H1 (cell line): ENCODE measurements at regions not wholly inside any gene's neighbourhood (a gene's known extent, or its start where the extent isn't known, plus 50 kb on each side); places are given as distances from the start of the nearest gene placed in this dataset.

Experiments used
- CTCF ChIA-PET: fragments of 300-600 bp; sonication (Branson Sonifier 250); formaldehyde crosslinking; loops from one replicate; lab custom pipeline; 2021; ENCODE audit not compliant: partially characterized antibody; lab: Charles Lee
- POLR2A ChIA-PET: fragments of 300-600 bp; sonication (Branson Sonifier 250); formaldehyde crosslinking; loops from one replicate; lab custom pipeline; 2021; ENCODE audit warnings: inconsistent platforms; ENCODE audit not compliant: partially characterized antibody; lab: Charles Lee
- DNase-seq, 2 experiments: peaks; one replicate each; pipeline versions ENCODE4 v3.0.0 to v3.0.0-alpha.2; 2010 to 2022; ENCODE audit warnings: low spot score in 2 of 2, low read depth in 1 of 2, mixed read lengths in 1 of 2
- FAIRE-seq: peaks from 2 replicates; lab custom pipeline; 2011; peaks lifted over from hg19 to GRCh38; lab: Jason Lieb, UNC
- H2AFZ ChIP-seq: 2 replicates; pipeline ENCODE4 v1.8.1; 2012; ENCODE audit warnings: low read length, inconsistent platforms
- H2AK5ac ChIP-seq: 2 replicates; pipeline ENCODE4 v1.6.1; 2013; ENCODE audit warnings: low read depth, low read length
- H2BK120ac ChIP-seq: replicated peaks from 2 replicates; pipeline ENCODE3; 2013; ENCODE audit warnings: low read depth, low read length, inconsistent platforms
- H2BK12ac ChIP-seq: 2 replicates; pipeline ENCODE4 v1.6.1; 2013; ENCODE audit warnings: low read depth, low read length
- H2BK15ac ChIP-seq: 2 replicates; pipeline ENCODE4 v1.6.1; 2013; ENCODE audit warnings: low read length
- H2BK20ac ChIP-seq: 2 replicates; pipeline ENCODE4 v1.6.1; 2013; ENCODE audit warnings: low read length
- H2BK5ac ChIP-seq: 2 replicates; pipeline ENCODE4 v1.6.1; 2013; ENCODE audit warnings: low read depth, low read length
- H3K14ac ChIP-seq: 2 replicates; pipeline ENCODE4 v1.6.1; 2013; ENCODE audit warnings: inconsistent platforms; ENCODE audit not compliant: insufficient read length
- H3K18ac ChIP-seq: 2 replicates; pipeline ENCODE4 v1.6.1; 2013; ENCODE audit warnings: low read length; ENCODE audit errors: extremely low read depth
- H3K23ac ChIP-seq: 2 replicates; pipeline ENCODE4 v1.6.1; 2013; ENCODE audit warnings: inconsistent platforms; ENCODE audit not compliant: insufficient read length
- H3K23me2 ChIP-seq: 2 replicates; pipeline ENCODE4 v1.6.1; 2013; ENCODE audit warnings: low read depth, low read length
- H3K27ac ChIP-seq: 2 replicates; pipeline ENCODE4 v1.6.1; 2011; ENCODE audit warnings: low read depth, low read length, inconsistent platforms
- H3K27me3 ChIP-seq, 4 experiments: replicated peaks in 1 of 4; 1 replicate in 1 of 4; 2 replicates in 3 of 4; pipeline versions ENCODE4 v1.6.1 to v1.8.1; 2011 to 2013; ENCODE audit warnings: low read length in 3 of 4, mild to moderate bottlenecking in 3 of 4, inconsistent platforms in 2 of 4, mixed read lengths in 2 of 4, moderate library complexity in 1 of 4; ENCODE audit not compliant: control insufficient read depth in 3 of 4, insufficient read depth in 3 of 4; ENCODE audit errors: extremely low read depth in 1 of 4
- H3K36me3 ChIP-seq, 4 experiments: 2 replicates each; pipeline versions ENCODE4 v1.6.1 to v1.8.1; 2011 to 2013; ENCODE audit warnings: mild to moderate bottlenecking in 4 of 4, low read length in 3 of 4, moderate library complexity in 2 of 4, control low read depth in 1 of 4, inconsistent platforms in 1 of 4; ENCODE audit not compliant: insufficient read depth in 4 of 4, control insufficient read depth in 2 of 4
- H3K4ac ChIP-seq: replicated peaks from 2 replicates; pipeline ENCODE3; 2013; ENCODE audit warnings: low read length, low read depth, mixed read lengths, inconsistent platforms; ENCODE audit not compliant: insufficient read length
- H3K4me1 ChIP-seq, 4 experiments: replicated peaks in 1 of 4; 1 replicate in 1 of 4; 2 replicates in 3 of 4; pipeline versions ENCODE4 v1.6.1 to v1.8.1; 2011 to 2013; ENCODE audit warnings: low read length in 3 of 4, inconsistent platforms in 2 of 4, mixed read lengths in 1 of 4; ENCODE audit not compliant: insufficient read depth in 4 of 4, control insufficient read depth in 3 of 4
- H3K4me2 ChIP-seq, 2 experiments: 2 replicates each; pipeline versions ENCODE4 v1.6.1 to v1.8.1; 2011 to 2013; ENCODE audit warnings: low read depth in 2 of 2, low read length in 2 of 2, control low read depth in 1 of 2, inconsistent platforms in 1 of 2, mild to moderate bottlenecking in 1 of 2; ENCODE audit not compliant: insufficient read depth in 1 of 2
- H3K4me3 ChIP-seq, 4 experiments: fragments of 200-600, 300-600 bp in 1 of 4; sonication (generic), shearing (Covaris generic), sonication (Bioruptor Twin) in 1 of 4; 2 replicates each; pipeline versions ENCODE4 v1.5.1 to v1.8.1; 2011 to 2016; ENCODE audit warnings: low read length in 4 of 4, low read depth in 3 of 4, control low read depth in 2 of 4, inconsistent platforms in 2 of 4, mild to moderate bottlenecking in 2 of 4, mixed read lengths in 1 of 4, moderate library complexity in 1 of 4; ENCODE audit not compliant: insufficient read depth in 2 of 4; ENCODE audit errors: extremely low read depth in 1 of 4
- H3K56ac ChIP-seq: replicated peaks from 2 replicates; pipeline ENCODE3; 2013; ENCODE audit warnings: low read depth, mild to moderate bottlenecking, mixed read lengths, low read length, inconsistent platforms; ENCODE audit not compliant: insufficient read length
- H3K79me1 ChIP-seq: 2 replicates; pipeline ENCODE4 v1.6.1; 2013; ENCODE audit warnings: low read depth, low read length, control low read depth
- H3K79me2 ChIP-seq, 2 experiments: 2 replicates each; pipeline versions ENCODE4 v1.6.1 to v1.8.1; 2012 to 2013; ENCODE audit warnings: low read length in 2 of 2, mild to moderate bottlenecking in 2 of 2, inconsistent platforms in 1 of 2; ENCODE audit not compliant: insufficient read depth in 2 of 2, control insufficient read depth in 1 of 2
- H3K9ac ChIP-seq, 4 experiments: replicated peaks in 1 of 4; 1 replicate in 1 of 4; 2 replicates in 3 of 4; pipeline versions ENCODE4 v1.6.1 to v1.8.1; 2011 to 2013; ENCODE audit warnings: low read depth in 3 of 4, low read length in 3 of 4, control low read depth in 2 of 4, mild to moderate bottlenecking in 2 of 4, moderate library complexity in 2 of 4, inconsistent platforms in 1 of 4; ENCODE audit errors: extremely low read depth in 1 of 4
- H3K9me3 ChIP-seq, 2 experiments: 2 replicates each; pipeline versions ENCODE4 v1.6.1 to v1.8.1; 2012 to 2013; ENCODE audit warnings: mild to moderate bottlenecking in 2 of 2, moderate library complexity in 2 of 2, control low read depth in 1 of 2, inconsistent platforms in 1 of 2, low read depth in 1 of 2, low read length in 1 of 2, mixed read lengths in 1 of 2; ENCODE audit not compliant: insufficient read depth in 2 of 2
- H4K20me1 ChIP-seq, 2 experiments: replicated peaks in 1 of 2; 2 replicates each; pipeline versions ENCODE3 to v1.8.1; 2011 to 2013; ENCODE audit warnings: inconsistent platforms in 2 of 2, low read length in 2 of 2, mild to moderate bottlenecking in 1 of 2; ENCODE audit not compliant: insufficient read depth in 2 of 2, control insufficient read depth in 1 of 2
- H4K5ac ChIP-seq: 2 replicates; pipeline ENCODE4 v1.6.1; 2013; ENCODE audit warnings: low read length, low read depth, mixed read lengths, inconsistent platforms; ENCODE audit not compliant: insufficient read length
- H4K8ac ChIP-seq: 2 replicates; pipeline ENCODE4 v1.8.0; 2013; ENCODE audit warnings: mild to moderate bottlenecking, moderate library complexity, low read length, inconsistent platforms; ENCODE audit not compliant: insufficient read depth; ENCODE audit errors: extremely low read depth
- H4K91ac ChIP-seq: replicated peaks from 2 replicates; pipeline ENCODE3; 2013; ENCODE audit warnings: low read length, mixed read lengths, inconsistent platforms; ENCODE audit not compliant: insufficient read length
- ASH2L ChIP-seq: fragments of 200-600, 300-600 bp; sonication (generic); IDR thresholded peaks from one replicate; pipeline ENCODE4 v1.7.1; 2017; ENCODE audit warnings: low read length
- BRCA1 ChIP-seq: IDR thresholded peaks from 2 replicates; pipeline ENCODE4 v1.6.1; 2012; ENCODE audit warnings: low read depth, low read length, improper control_type of control experiment
- CBX8 ChIP-seq: fragments of 300-800, 300-1000 bp; sonication (generic); IDR thresholded peaks from 2 replicates; pipeline ENCODE4 v1.7.1; 2016; ENCODE audit warnings: low read depth, low read length, borderline replicate concordance
- KDM4A ChIP-seq: IDR thresholded peaks from one replicate; pipeline ENCODE4 v1.7.1; 2012; ENCODE audit warnings: low read depth, mild to moderate bottlenecking, moderate library complexity, low read length, inconsistent platforms; ENCODE audit not compliant: severe bottlenecking
- MAFK ChIP-seq: IDR thresholded peaks from 2 replicates; pipeline ENCODE4 v1.6.1; 2012; ENCODE audit warnings: low read depth, mild to moderate bottlenecking, improper control_type of control experiment, low read length
- POU5F1 ChIP-seq: IDR thresholded peaks from 2 replicates; pipeline ENCODE4 v1.6.1; 2011; ENCODE audit warnings: low read depth, mild to moderate bottlenecking, low read length, moderate library complexity
- SIX5 ChIP-seq: IDR thresholded peaks from 2 replicates; pipeline ENCODE4 v1.6.1; 2011; ENCODE audit warnings: mild to moderate bottlenecking, low read depth, low read length
- SP1 ChIP-seq: IDR thresholded peaks from 2 replicates; pipeline ENCODE4 v1.6.1; 2011; ENCODE audit warnings: low read depth, low read length
- TAF1 ChIP-seq: IDR thresholded peaks from 2 replicates; pipeline ENCODE4 v1.6.1; 2011; ENCODE audit warnings: mild to moderate bottlenecking, low read depth, low read length
- TCF12 ChIP-seq: IDR thresholded peaks from 2 replicates; pipeline ENCODE4 v1.6.1; 2011; ENCODE audit warnings: low read depth, mild to moderate bottlenecking, low read length
- WGBS, 2 experiments: shearing (Covaris generic) in 1 of 2; methylation state at CpG; one replicate each; pipeline versions ENCODE4 v1.1.6 to v1.1.7; 2013 to 2015; ENCODE audit warnings: low lambda C conversion rate in 2 of 2, mixed read lengths in 2 of 2, inconsistent platforms in 1 of 2, low coverage in 1 of 2, missing lambda C conversion rate in 1 of 2; ENCODE audit not compliant: insufficient replicate concordance in 2 of 2, insufficient coverage in 1 of 2, insufficient read length in 1 of 2; ENCODE audit errors: extremely low coverage in 1 of 2, missing lambda C conversion rate in 1 of 2; 5-methylcytosine and 5-hydroxymethylcytosine counted together
- TF ChIP-seq, protein P1 (sequence below): IDR thresholded peaks from 2 replicates; pipeline ENCODE4 v1.6.1; 2011; ENCODE audit warnings: low read length, improper control_type of control experiment
- TF ChIP-seq, protein P2 (sequence below): IDR thresholded peaks from 2 replicates; pipeline ENCODE4 v1.6.1; 2011; ENCODE audit warnings: low read depth, mild to moderate bottlenecking, low read length; ENCODE audit not compliant: insufficient read depth

DNA sequence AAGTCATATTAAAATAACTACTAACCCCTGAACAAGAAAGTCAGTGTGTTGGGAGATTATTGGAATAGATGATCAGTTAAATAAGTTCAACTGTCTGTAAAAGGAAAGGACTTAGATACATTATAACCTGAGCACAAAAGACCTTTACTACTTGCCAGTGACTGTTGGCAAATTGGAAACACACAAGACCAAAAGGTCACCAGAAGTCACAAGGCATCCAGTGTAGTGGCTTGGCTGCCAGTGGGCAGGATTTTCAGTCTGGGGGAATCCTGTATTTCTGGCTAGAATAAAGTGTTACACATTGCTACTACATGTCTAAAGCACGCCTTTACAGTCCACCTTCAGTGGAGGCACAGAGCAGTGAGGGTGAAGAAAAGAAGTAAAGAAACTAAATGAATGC lies 108.3 kb upstream of the AR start:
- H2AFZ ChIP-seq, result no peak overlapping the region
- H4K8ac ChIP-seq, result no peak overlapping the region
- CTCF ChIA-PET, result no interaction called here
- H4K91ac ChIP-seq, result no peak overlapping the region
- no peak overlapping the region for H3K27ac ChIP-seq
- H2BK15ac ChIP-seq, result no peak overlapping the region
- H2AK5ac ChIP-seq, result no peak overlapping the region
- no peak overlapping the region for H2BK12ac ChIP-seq
- POLR2A ChIA-PET, result no interaction called here
- FAIRE-seq (no peak), DNase-seq (no peak)
- no peaks in the 10 kb centered on the region for H3K36me3 ChIP-seq
- no peak overlapping the region for H3K4me2 ChIP-seq
- no peaks in the 10 kb centered on the region for H3K23me2 ChIP-seq
- H3K9me3 ChIP-seq, result no peaks in the 10 kb centered on the region
- no peak overlapping the region for H3K4me3 ChIP-seq
- no peaks in the 10 kb centered on the region for H3K79me1 ChIP-seq
- H3K4me1 ChIP-seq, result no peaks in the 10 kb centered on the region
- no peak overlapping the region for H2BK5ac ChIP-seq
- no peak overlapping the region for H2BK20ac ChIP-seq
- H3K79me2 ChIP-seq, result no peaks in the 10 kb centered on the region
- 86% methylated on average over 1 of the region's 1 CpG; no CpG with 5 or more reads in 1 of the 2 experiments for WGBS, 2 experiments
- no peaks in the 10 kb centered on the region for H4K20me1 ChIP-seq
- no peak overlapping the region for H3K18ac ChIP-seq
- no peak overlapping the region for H3K56ac ChIP-seq
- no peak overlapping the region for H3K9ac ChIP-seq
- H2BK120ac ChIP-seq, result no peak overlapping the region
- H3K4ac ChIP-seq, result no peak overlapping the region
- no peaks in the 10 kb centered on the region for H3K27me3 ChIP-seq
- TF ChIP-seq SIX5 (no peak), SP1 (no peak), BRCA1 (no peak), POU5F1 (no peak), TAF1 (no peak), KDM4A (no peak), TCF12 (no peak), MAFK (no peak), ASH2L (no peak), CBX8 (no peak)
- TF ChIP-seq, protein P1, sequence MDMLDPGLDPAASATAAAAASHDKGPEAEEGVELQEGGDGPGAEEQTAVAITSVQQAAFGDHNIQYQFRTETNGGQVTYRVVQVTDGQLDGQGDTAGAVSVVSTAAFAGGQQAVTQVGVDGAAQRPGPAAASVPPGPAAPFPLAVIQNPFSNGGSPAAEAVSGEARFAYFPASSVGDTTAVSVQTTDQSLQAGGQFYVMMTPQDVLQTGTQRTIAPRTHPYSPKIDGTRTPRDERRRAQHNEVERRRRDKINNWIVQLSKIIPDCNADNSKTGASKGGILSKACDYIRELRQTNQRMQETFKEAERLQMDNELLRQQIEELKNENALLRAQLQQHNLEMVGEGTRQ, result no peak
- TF ChIP-seq, protein P2, sequence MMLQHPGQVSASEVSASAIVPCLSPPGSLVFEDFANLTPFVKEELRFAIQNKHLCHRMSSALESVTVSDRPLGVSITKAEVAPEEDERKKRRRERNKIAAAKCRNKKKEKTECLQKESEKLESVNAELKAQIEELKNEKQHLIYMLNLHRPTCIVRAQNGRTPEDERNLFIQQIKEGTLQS, result no peak
- TF ChIP-seq, all 59 proteins: peak for 0
- Histone ChIP-seq H4K5ac (no peak overlapping the region), H3K14ac (no peak overlapping the region), H3K23ac (no peak overlapping the region)
